ENCODE measurements at regions not wholly inside any gene's neighbourhood (a gene's known extent, or its start where the extent isn't known, plus 50 kb on each side); places are given as distances from the start of the nearest gene placed in this dataset.

GRCh38 chr12:128204711-128205110 is 62.3 kb upstream of the TMEM132C start:
- TF ChIP-seq CTCF (IDR thresholded peaks at IDR 0.05; ENCODE audit: insufficient read depth, low read length, poor library complexity, severe bottlenecking) (no peak), EZH2phosphoT487 (conservative IDR thresholded peaks at IDR 0.05; ENCODE audit: low read length) (no peak)
